ENCODE measurements at regions not wholly inside any gene's neighbourhood (a gene's known extent, or its start where the extent isn't known, plus 50 kb on each side); places are given as distances from the start of the nearest gene placed in this dataset.

DNA sequence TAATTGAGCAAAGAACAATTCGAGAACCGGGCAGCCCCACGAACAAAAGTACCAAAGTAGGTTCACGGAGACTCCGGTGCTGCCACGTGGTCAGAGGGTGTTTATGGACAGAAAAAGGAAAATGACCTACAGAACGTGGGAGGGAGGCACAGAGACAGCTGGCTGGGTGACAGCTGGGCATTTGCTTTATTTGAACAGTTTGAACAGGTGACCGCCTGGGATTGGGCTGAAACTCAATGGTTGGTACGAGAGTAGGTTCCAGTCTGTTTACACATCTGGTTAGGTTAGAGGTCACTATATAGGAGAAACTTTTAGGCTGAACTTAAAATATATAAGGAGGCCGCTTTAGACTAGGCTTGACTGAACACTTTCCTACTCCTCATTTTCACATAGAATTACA lies 50.6 kb upstream of the CELF2 start:
- Histone ChIP-seq H3K9me1 (ENCODE audit: insufficient read depth, low read length) (no peaks in the 10 kb centered on the region), H4K5ac (ENCODE audit: low read depth, low read length) (no peak overlapping the region), H2BK120ac (ENCODE audit: low read depth, low read length) (no peak overlapping the region), H3K79me1 (ENCODE audit: low read depth in 1 of 2, low read length in 2 of 2) (no peaks in the 10 kb centered on the region), H3K4me3 (ENCODE audit: insufficient read depth, low read depth, low read length) (no peak overlapping the region), H3K36me3 (ENCODE audit: control insufficient read depth, insufficient read depth, low read length) (no peaks in the 10 kb centered on the region), H2BK15ac (ENCODE audit: low read depth, low read length) (no peak overlapping the region), H3K23ac (ENCODE audit: low read depth, low read length) (no peak overlapping the region), H3K27ac (ENCODE audit: insufficient read depth, low read length) (no peak overlapping the region), H3K4me1 (ENCODE audit: control insufficient read depth, insufficient read depth, low read length) (peaks cover 2% of the 10 kb centered on the region; the same call in 1 of the 2 replicates), H2AK9ac (replicated peaks; ENCODE audit: low read depth, low read length, poor library complexity) (no peak overlapping the region), H3K14ac (replicated peaks; ENCODE audit: low read depth, low read length) (no peak overlapping the region), H3K56ac (ENCODE audit: extremely low read depth, insufficient read depth, low read length) (no peak overlapping the region), H4K91ac (ENCODE audit: insufficient read depth, low read depth, low read length) (no peak overlapping the region), H2AK5ac (ENCODE audit: low read depth, low read length) (no peak overlapping the region), H2BK5ac (ENCODE audit: low read depth, low read length, poor library complexity, severe bottlenecking) (no peak overlapping the region), H3K4me2 (ENCODE audit: low read depth, low read length) (no peak overlapping the region), H2AFZ (replicated peaks; ENCODE audit: low read length, poor library complexity) (no peak overlapping the region), H3K18ac (ENCODE audit: low read depth, low read length) (no peak overlapping the region), H3K9me3 (ENCODE audit: control insufficient read depth, insufficient read depth, low read length) (no peaks in the 10 kb centered on the region), H3K4ac (ENCODE audit: low read depth, low read length) (no peak overlapping the region), H3K27me3 (ENCODE audit: control insufficient read depth, insufficient read depth, low read length) (no peaks in the 10 kb centered on the region; the same call in 1 of the 2 replicates), H3K9ac (ENCODE audit: low read depth, low read length) (no peak overlapping the region), H4K8ac (ENCODE audit: low read depth in 2 of 2, low read length in 2 of 2) (no peak overlapping the region), H2BK20ac (ENCODE audit: low read depth, low read length) (no peak overlapping the region), H4K20me1 (ENCODE audit: insufficient read depth, low read length) (no peaks in the 10 kb centered on the region)
- ChIA-PET POLR2A (ENCODE audit: unreplicated experiment) (no interaction called here), CTCF (no interaction called here)
- intact Hi-C loops (cut with micrococcal nuclease): no loop called here
- TF ChIP-seq CEBPB (IDR thresholded peaks at IDR 0.05; ENCODE audit: low read depth, low read length): no peak
- TF ChIP-seq MXI1 (IDR thresholded peaks at IDR 0.05; ENCODE audit: borderline replicate concordance, low read depth, low read length): no peak
- TF ChIP-seq POLR2A (IDR thresholded peaks at IDR 0.05; ENCODE audit: low read depth, low read length): no peak
- no peak for TF ChIP-seq RCOR1 (IDR thresholded peaks at IDR 0.05; ENCODE audit: insufficient replicate concordance, low read length)
- TF ChIP-seq SMC3 (IDR thresholded peaks at IDR 0.05; ENCODE audit: low read depth, low read length): no peak
- no peak for TF ChIP-seq FOS (IDR thresholded peaks at IDR 0.05; ENCODE audit: low read depth, low read length)
- TF ChIP-seq MAZ (IDR thresholded peaks at IDR 0.05; ENCODE audit: borderline replicate concordance, low read depth, low read length): no peak
- TF ChIP-seq, protein P1, sequence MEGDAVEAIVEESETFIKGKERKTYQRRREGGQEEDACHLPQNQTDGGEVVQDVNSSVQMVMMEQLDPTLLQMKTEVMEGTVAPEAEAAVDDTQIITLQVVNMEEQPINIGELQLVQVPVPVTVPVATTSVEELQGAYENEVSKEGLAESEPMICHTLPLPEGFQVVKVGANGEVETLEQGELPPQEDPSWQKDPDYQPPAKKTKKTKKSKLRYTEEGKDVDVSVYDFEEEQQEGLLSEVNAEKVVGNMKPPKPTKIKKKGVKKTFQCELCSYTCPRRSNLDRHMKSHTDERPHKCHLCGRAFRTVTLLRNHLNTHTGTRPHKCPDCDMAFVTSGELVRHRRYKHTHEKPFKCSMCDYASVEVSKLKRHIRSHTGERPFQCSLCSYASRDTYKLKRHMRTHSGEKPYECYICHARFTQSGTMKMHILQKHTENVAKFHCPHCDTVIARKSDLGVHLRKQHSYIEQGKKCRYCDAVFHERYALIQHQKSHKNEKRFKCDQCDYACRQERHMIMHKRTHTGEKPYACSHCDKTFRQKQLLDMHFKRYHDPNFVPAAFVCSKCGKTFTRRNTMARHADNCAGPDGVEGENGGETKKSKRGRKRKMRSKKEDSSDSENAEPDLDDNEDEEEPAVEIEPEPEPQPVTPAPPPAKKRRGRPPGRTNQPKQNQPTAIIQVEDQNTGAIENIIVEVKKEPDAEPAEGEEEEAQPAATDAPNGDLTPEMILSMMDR (conservative IDR thresholded peaks at IDR 0.05; ENCODE audit: low read depth, low read length): no peak
- TF ChIP-seq, protein P2, sequence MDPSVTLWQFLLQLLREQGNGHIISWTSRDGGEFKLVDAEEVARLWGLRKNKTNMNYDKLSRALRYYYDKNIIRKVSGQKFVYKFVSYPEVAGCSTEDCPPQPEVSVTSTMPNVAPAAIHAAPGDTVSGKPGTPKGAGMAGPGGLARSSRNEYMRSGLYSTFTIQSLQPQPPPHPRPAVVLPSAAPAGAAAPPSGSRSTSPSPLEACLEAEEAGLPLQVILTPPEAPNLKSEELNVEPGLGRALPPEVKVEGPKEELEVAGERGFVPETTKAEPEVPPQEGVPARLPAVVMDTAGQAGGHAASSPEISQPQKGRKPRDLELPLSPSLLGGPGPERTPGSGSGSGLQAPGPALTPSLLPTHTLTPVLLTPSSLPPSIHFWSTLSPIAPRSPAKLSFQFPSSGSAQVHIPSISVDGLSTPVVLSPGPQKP (IDR thresholded peaks at IDR 0.05; ENCODE audit: borderline replicate concordance, low read depth, low read length): no peak
- no peak for TF ChIP-seq NFE2L2 (IDR thresholded peaks at IDR 0.05; ENCODE audit: low read depth, low read length)
- no peak for TF ChIP-seq BHLHE40 (IDR thresholded peaks at IDR 0.05; ENCODE audit: low read depth, low read length)
- no peak for TF ChIP-seq CHD1 (IDR thresholded peaks at IDR 0.05; ENCODE audit: low read depth, low read length)
- TF ChIP-seq, protein P3, sequence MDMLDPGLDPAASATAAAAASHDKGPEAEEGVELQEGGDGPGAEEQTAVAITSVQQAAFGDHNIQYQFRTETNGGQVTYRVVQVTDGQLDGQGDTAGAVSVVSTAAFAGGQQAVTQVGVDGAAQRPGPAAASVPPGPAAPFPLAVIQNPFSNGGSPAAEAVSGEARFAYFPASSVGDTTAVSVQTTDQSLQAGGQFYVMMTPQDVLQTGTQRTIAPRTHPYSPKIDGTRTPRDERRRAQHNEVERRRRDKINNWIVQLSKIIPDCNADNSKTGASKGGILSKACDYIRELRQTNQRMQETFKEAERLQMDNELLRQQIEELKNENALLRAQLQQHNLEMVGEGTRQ (IDR thresholded peaks at IDR 0.05; ENCODE audit: low read depth, low read length): no peak
- no peak for TF ChIP-seq RFX5 (IDR thresholded peaks at IDR 0.05; ENCODE audit: low read depth, low read length)
- no peak for TF ChIP-seq MAFK (IDR thresholded peaks at IDR 0.05; ENCODE audit: low read depth, low read length)
- no peak for TF ChIP-seq RAD21 (IDR thresholded peaks at IDR 0.05; ENCODE audit: low read length)
- WGBS, 2 experiments (ENCODE audit: extremely low coverage in 2 of 2, insufficient read length in 1 of 2): 79% methylated on average over 3 of the region's 10 CpGs; no CpG with 5 or more reads in 1 of the 2 experiments
- DNase-seq (no peak), ATAC-seq (ENCODE audit: low read depth) (no peak)
- in situ Hi-C loops (cut with MboI; ENCODE audit: low sequenced_read_pairs): no loop called here
- dilution Hi-C loops (cut with HindIII; ENCODE audit: low sequenced_read_pairs, unreplicated experiment): no loop called here
- no TSS peak for BruUV-seq (replicated peaks)

All from IMR-90 (cell line).